H1 (cell line): ENCODE measurements at regions not wholly inside any gene's neighbourhood (a gene's known extent, or its start where the extent isn't known, plus 50 kb on each side); places are given as distances from the start of the nearest gene placed in this dataset.
A peak's percentile ranks its signal among the peaks of the same experiment; 100 is the strongest.

ENCODE experiments used
- CTCF ChIA-PET: fragments of 300-600 bp; sonication (Branson Sonifier 250); formaldehyde crosslinking; loops from one replicate; lab custom pipeline; 2021; ENCODE audit not compliant: partially characterized antibody; lab: Charles Lee
- POLR2A ChIA-PET: fragments of 300-600 bp; sonication (Branson Sonifier 250); formaldehyde crosslinking; loops from one replicate; lab custom pipeline; 2021; ENCODE audit warnings: inconsistent platforms; ENCODE audit not compliant: partially characterized antibody; lab: Charles Lee
- DNase-seq, 2 experiments: peaks; one replicate each; pipeline versions ENCODE4 v3.0.0 to v3.0.0-alpha.2; 2010 to 2022; ENCODE audit warnings: low spot score in 2 of 2, low read depth in 1 of 2, mixed read lengths in 1 of 2
- FAIRE-seq: peaks from 2 replicates; lab custom pipeline; 2011; peaks lifted over from hg19 to GRCh38; lab: Jason Lieb, UNC
- H2AFZ ChIP-seq: 2 replicates; pipeline ENCODE4 v1.8.1; 2012; ENCODE audit warnings: low read length, inconsistent platforms
- H2AK5ac ChIP-seq: 2 replicates; pipeline ENCODE4 v1.6.1; 2013; ENCODE audit warnings: low read depth, low read length
- H2BK120ac ChIP-seq: replicated peaks from 2 replicates; pipeline ENCODE3; 2013; ENCODE audit warnings: low read depth, low read length, inconsistent platforms
- H2BK12ac ChIP-seq: 2 replicates; pipeline ENCODE4 v1.6.1; 2013; ENCODE audit warnings: low read depth, low read length
- H2BK15ac ChIP-seq: 2 replicates; pipeline ENCODE4 v1.6.1; 2013; ENCODE audit warnings: low read length
- H2BK20ac ChIP-seq: 2 replicates; pipeline ENCODE4 v1.6.1; 2013; ENCODE audit warnings: low read length
- H2BK5ac ChIP-seq: 2 replicates; pipeline ENCODE4 v1.6.1; 2013; ENCODE audit warnings: low read depth, low read length
- H3K14ac ChIP-seq: 2 replicates; pipeline ENCODE4 v1.6.1; 2013; ENCODE audit warnings: inconsistent platforms; ENCODE audit not compliant: insufficient read length
- H3K18ac ChIP-seq: 2 replicates; pipeline ENCODE4 v1.6.1; 2013; ENCODE audit warnings: low read length; ENCODE audit errors: extremely low read depth
- H3K23ac ChIP-seq: 2 replicates; pipeline ENCODE4 v1.6.1; 2013; ENCODE audit warnings: inconsistent platforms; ENCODE audit not compliant: insufficient read length
- H3K23me2 ChIP-seq: 2 replicates; pipeline ENCODE4 v1.6.1; 2013; ENCODE audit warnings: low read depth, low read length
- H3K27ac ChIP-seq: 2 replicates; pipeline ENCODE4 v1.6.1; 2011; ENCODE audit warnings: low read depth, low read length, inconsistent platforms
- H3K27me3 ChIP-seq, 4 experiments: replicated peaks in 1 of 4; 1 replicate in 1 of 4; 2 replicates in 3 of 4; pipeline versions ENCODE4 v1.6.1 to v1.8.1; 2011 to 2013; ENCODE audit warnings: low read length in 3 of 4, mild to moderate bottlenecking in 3 of 4, inconsistent platforms in 2 of 4, mixed read lengths in 2 of 4, moderate library complexity in 1 of 4; ENCODE audit not compliant: control insufficient read depth in 3 of 4, insufficient read depth in 3 of 4; ENCODE audit errors: extremely low read depth in 1 of 4
- H3K36me3 ChIP-seq, 4 experiments: 2 replicates each; pipeline versions ENCODE4 v1.6.1 to v1.8.1; 2011 to 2013; ENCODE audit warnings: mild to moderate bottlenecking in 4 of 4, low read length in 3 of 4, moderate library complexity in 2 of 4, control low read depth in 1 of 4, inconsistent platforms in 1 of 4; ENCODE audit not compliant: insufficient read depth in 4 of 4, control insufficient read depth in 2 of 4
- H3K4ac ChIP-seq: replicated peaks from 2 replicates; pipeline ENCODE3; 2013; ENCODE audit warnings: low read length, low read depth, mixed read lengths, inconsistent platforms; ENCODE audit not compliant: insufficient read length
- H3K4me1 ChIP-seq, 4 experiments: replicated peaks in 1 of 4; 1 replicate in 1 of 4; 2 replicates in 3 of 4; pipeline versions ENCODE4 v1.6.1 to v1.8.1; 2011 to 2013; ENCODE audit warnings: low read length in 3 of 4, inconsistent platforms in 2 of 4, mixed read lengths in 1 of 4; ENCODE audit not compliant: insufficient read depth in 4 of 4, control insufficient read depth in 3 of 4
- H3K4me2 ChIP-seq, 2 experiments: 2 replicates each; pipeline versions ENCODE4 v1.6.1 to v1.8.1; 2011 to 2013; ENCODE audit warnings: low read depth in 2 of 2, low read length in 2 of 2, control low read depth in 1 of 2, inconsistent platforms in 1 of 2, mild to moderate bottlenecking in 1 of 2; ENCODE audit not compliant: insufficient read depth in 1 of 2
- H3K4me3 ChIP-seq, 4 experiments: fragments of 200-600, 300-600 bp in 1 of 4; sonication (generic), shearing (Covaris generic), sonication (Bioruptor Twin) in 1 of 4; 2 replicates each; pipeline versions ENCODE4 v1.5.1 to v1.8.1; 2011 to 2016; ENCODE audit warnings: low read length in 4 of 4, low read depth in 3 of 4, control low read depth in 2 of 4, inconsistent platforms in 2 of 4, mild to moderate bottlenecking in 2 of 4, mixed read lengths in 1 of 4, moderate library complexity in 1 of 4; ENCODE audit not compliant: insufficient read depth in 2 of 4; ENCODE audit errors: extremely low read depth in 1 of 4
- H3K56ac ChIP-seq: replicated peaks from 2 replicates; pipeline ENCODE3; 2013; ENCODE audit warnings: low read depth, mild to moderate bottlenecking, mixed read lengths, low read length, inconsistent platforms; ENCODE audit not compliant: insufficient read length
- H3K79me1 ChIP-seq: 2 replicates; pipeline ENCODE4 v1.6.1; 2013; ENCODE audit warnings: low read depth, low read length, control low read depth
- H3K79me2 ChIP-seq, 2 experiments: 2 replicates each; pipeline versions ENCODE4 v1.6.1 to v1.8.1; 2012 to 2013; ENCODE audit warnings: low read length in 2 of 2, mild to moderate bottlenecking in 2 of 2, inconsistent platforms in 1 of 2; ENCODE audit not compliant: insufficient read depth in 2 of 2, control insufficient read depth in 1 of 2
- H3K9ac ChIP-seq, 4 experiments: replicated peaks in 1 of 4; 1 replicate in 1 of 4; 2 replicates in 3 of 4; pipeline versions ENCODE4 v1.6.1 to v1.8.1; 2011 to 2013; ENCODE audit warnings: low read depth in 3 of 4, low read length in 3 of 4, control low read depth in 2 of 4, mild to moderate bottlenecking in 2 of 4, moderate library complexity in 2 of 4, inconsistent platforms in 1 of 4; ENCODE audit errors: extremely low read depth in 1 of 4
- H3K9me3 ChIP-seq, 2 experiments: 2 replicates each; pipeline versions ENCODE4 v1.6.1 to v1.8.1; 2012 to 2013; ENCODE audit warnings: mild to moderate bottlenecking in 2 of 2, moderate library complexity in 2 of 2, control low read depth in 1 of 2, inconsistent platforms in 1 of 2, low read depth in 1 of 2, low read length in 1 of 2, mixed read lengths in 1 of 2; ENCODE audit not compliant: insufficient read depth in 2 of 2
- H4K20me1 ChIP-seq, 2 experiments: replicated peaks in 1 of 2; 2 replicates each; pipeline versions ENCODE3 to v1.8.1; 2011 to 2013; ENCODE audit warnings: inconsistent platforms in 2 of 2, low read length in 2 of 2, mild to moderate bottlenecking in 1 of 2; ENCODE audit not compliant: insufficient read depth in 2 of 2, control insufficient read depth in 1 of 2
- H4K5ac ChIP-seq: 2 replicates; pipeline ENCODE4 v1.6.1; 2013; ENCODE audit warnings: low read length, low read depth, mixed read lengths, inconsistent platforms; ENCODE audit not compliant: insufficient read length
- H4K8ac ChIP-seq: 2 replicates; pipeline ENCODE4 v1.8.0; 2013; ENCODE audit warnings: mild to moderate bottlenecking, moderate library complexity, low read length, inconsistent platforms; ENCODE audit not compliant: insufficient read depth; ENCODE audit errors: extremely low read depth
- H4K91ac ChIP-seq: replicated peaks from 2 replicates; pipeline ENCODE3; 2013; ENCODE audit warnings: low read length, mixed read lengths, inconsistent platforms; ENCODE audit not compliant: insufficient read length
- BACH1 ChIP-seq: IDR thresholded peaks from 2 replicates; pipeline ENCODE4 v1.6.1; 2012; ENCODE audit warnings: low read length, improper control_type of control experiment
- BCL11A ChIP-seq, 2 experiments: IDR thresholded peaks; one replicate each; pipeline ENCODE4 v1.6.1; 2011; ENCODE audit warnings: low read depth in 2 of 2, low read length in 2 of 2, mild to moderate bottlenecking in 2 of 2
- EGR1 ChIP-seq: IDR thresholded peaks from 2 replicates; pipeline ENCODE4 v1.6.1; 2011; ENCODE audit warnings: low read depth, low read length, borderline replicate concordance
- FOSL1 ChIP-seq: IDR thresholded peaks from 2 replicates; pipeline ENCODE4 v1.6.1; 2011; ENCODE audit warnings: mild to moderate bottlenecking, low read depth, low read length, moderate library complexity; ENCODE audit not compliant: insufficient read depth
- HDAC2 ChIP-seq, 2 experiments: fragments of 300-600 bp in 1 of 2; sonication (generic) in 1 of 2; IDR thresholded peaks; 2 replicates each; pipeline ENCODE4 v1.6.1; 2011 to 2012; ENCODE audit warnings: low read depth in 2 of 2, low read length in 2 of 2, mild to moderate bottlenecking in 2 of 2, moderate library complexity in 2 of 2, borderline replicate concordance in 1 of 2, inconsistent platforms in 1 of 2
- KDM5A ChIP-seq: fragments of 200-600 bp; IDR thresholded peaks from 2 replicates; pipeline ENCODE4 v1.7.1; 2012; ENCODE audit warnings: mild to moderate bottlenecking, low read length, inconsistent platforms, mixed read lengths
- PHF8 ChIP-seq: fragments of 200-600 bp; sonication (generic); conservative IDR thresholded peaks from 2 replicates; pipeline ENCODE4 v1.7.1; 2012; ENCODE audit warnings: low read depth, mild to moderate bottlenecking, inconsistent platforms, low read length, moderate library complexity
- RFX5 ChIP-seq: IDR thresholded peaks from 2 replicates; pipeline ENCODE4 v1.6.1; 2011; ENCODE audit warnings: low read depth, low read length, improper control_type of control experiment, borderline replicate concordance
- SUZ12 ChIP-seq: fragments of 200-600 bp; sonication (generic); IDR thresholded peaks from 2 replicates; pipeline ENCODE4 v1.6.1; 2012; ENCODE audit warnings: mild to moderate bottlenecking, inconsistent platforms, low read length, moderate library complexity, mixed read lengths
- WGBS, 2 experiments: shearing (Covaris generic) in 1 of 2; methylation state at CpG; one replicate each; pipeline versions ENCODE4 v1.1.6 to v1.1.7; 2013 to 2015; ENCODE audit warnings: low lambda C conversion rate in 2 of 2, mixed read lengths in 2 of 2, inconsistent platforms in 1 of 2, low coverage in 1 of 2, missing lambda C conversion rate in 1 of 2; ENCODE audit not compliant: insufficient replicate concordance in 2 of 2, insufficient coverage in 1 of 2, insufficient read length in 1 of 2; ENCODE audit errors: extremely low coverage in 1 of 2, missing lambda C conversion rate in 1 of 2; 5-methylcytosine and 5-hydroxymethylcytosine counted together

GRCh38 chr10:3469639-3470020 lies 297.0 kb upstream of the PITRM1 start:
- no peaks in the 10 kb centered on the region; the same call in 1 of the 2 replicates for H3K79me1 ChIP-seq
- no peak for TF ChIP-seq KDM5A
- no peak for TF ChIP-seq SUZ12
- TF ChIP-seq PHF8, result no peak
- no peak for TF ChIP-seq RFX5
- TF ChIP-seq BCL11A (IDR thresholded peaks at IDR 0.05; ENCODE audit: low read depth in 2 of 2, low read length in 2 of 2), result no peak
- TF ChIP-seq HDAC2 (IDR thresholded peaks at IDR 0.05; ENCODE audit: borderline replicate concordance in 1 of 2, low read depth in 2 of 2, low read length in 2 of 2), result no peak
- TF ChIP-seq EGR1, result no peak
- TF ChIP-seq BACH1, result no peak
- no peak for TF ChIP-seq FOSL1
- TF ChIP-seq, all 59 proteins: peak for 0
- Histone ChIP-seq H3K79me2 (no peaks in the 10 kb centered on the region), H3K23me2 (no peaks in the 10 kb centered on the region), H2BK15ac (no peak overlapping the region), H3K36me3 (no peaks in the 10 kb centered on the region), H2AFZ (0 out of 2 replicates have a peak overlapping the region, but pooled peaks have one; percentile 67), H2BK20ac (no peak overlapping the region), H4K20me1 (no peaks in the 10 kb centered on the region), H3K4me1 (peaks cover 0 to 6% (median 2%) of the 10 kb centered on the region in 4 experiments; a peak in 3 of 7 replicates), H2AK5ac (no peak overlapping the region), H2BK5ac (peak overlapping the region; percentile 71), H4K91ac (peak overlapping the region; percentile 45), H3K14ac (no peak overlapping the region), H3K4me3 (no peak overlapping the region), H3K4ac (no peak overlapping the region), H3K27me3 (no peaks in the 10 kb centered on the region), H2BK120ac (peak overlapping the region; percentile 69), H3K56ac (no peak overlapping the region), H3K23ac (no peak overlapping the region), H2BK12ac (peak overlapping the region; percentile 92), H4K5ac (no peak overlapping the region), H3K4me2 (no peak overlapping the region), H3K18ac (no peak overlapping the region), H3K9me3 (no peaks in the 10 kb centered on the region), H4K8ac (no peak overlapping the region), H3K9ac (no peak overlapping the region), H3K27ac (no peak overlapping the region)
- ChIA-PET POLR2A (no interaction called here), CTCF (interaction anchor here (1.3 kb wide), 1 partner anchor 206 kb away, joined by 3 read pairs; no protein-coding TSS in a partner anchor)
- FAIRE-seq, result no peak
- no peak for DNase-seq
- WGBS, 2 experiments, result 91% methylated on average over 2 of the region's 2 CpGs; no CpG with 5 or more reads in 1 of the 2 experiments
